HG03457 (cell line): ENCODE measurements at regions not wholly inside any gene's neighbourhood (a gene's known extent, or its start where the extent isn't known, plus 50 kb on each side); places are given as distances from the start of the nearest gene placed in this dataset.

ENCODE experiments used
- ATAC-seq: cut with Tn5 transposase; IDR thresholded peaks from one replicate; pipeline ENCODE4 v1.9.1; 2021; ENCODE audit warnings: moderate number of reproducible peaks; ENCODE audit not compliant: unreplicated experiment

GRCh38 chr11:41849250-41849649 is 389.8 kb upstream of the LRRC4C start:
- ATAC-seq, result no peak

- no peak for ATAC-seq
These were observed 392.3 kb upstream of the LRRC4C start for GRCh38 chr11:41851743-41852142.

GRCh38 chr11:41861838-41862237 is 402.4 kb upstream of the LRRC4C start:
- no peak for ATAC-seq

- no peak for ATAC-seq
These were observed 407.1 kb upstream of the LRRC4C start for GRCh38 chr11:41866525-41866924.

- ATAC-seq, result no peak
These were observed 409.2 kb upstream of the LRRC4C start for GRCh38 chr11:41868606-41869005.

GRCh38 chr11:41872426-41872825 is 413.0 kb upstream of the LRRC4C start:
- no peak for ATAC-seq

- ATAC-seq, result no peak
These were observed 413.4 kb upstream of the LRRC4C start for GRCh38 chr11:41872870-41873269.

GRCh38 chr11:41878095-41878494 is 418.6 kb upstream of the LRRC4C start:
- ATAC-seq, result no peak

- no peak for ATAC-seq
These were observed 419.8 kb upstream of the LRRC4C start for GRCh38 chr11:41879214-41879613.

- no peak for ATAC-seq
These were observed 435.6 kb upstream of the LRRC4C start for GRCh38 chr11:41895081-41895480.

- no peak for ATAC-seq
These were observed 438.5 kb upstream of the LRRC4C start for GRCh38 chr11:41897991-41898390.

GRCh38 chr11:41917900-41918299 is 458.4 kb upstream of the LRRC4C start:
- ATAC-seq, result no peak

- no peak for ATAC-seq
These were observed 460.9 kb upstream of the LRRC4C start for GRCh38 chr11:41920374-41920773.

- ATAC-seq, result no peak
These were observed 462.4 kb upstream of the LRRC4C start for GRCh38 chr11:41921746-41922390.

GRCh38 chr11:41926339-41926738 is 466.9 kb upstream of the LRRC4C start:
- ATAC-seq, result no peak

GRCh38 chr11:41935241-41935640 is 475.8 kb upstream of the LRRC4C start:
- no peak for ATAC-seq

- ATAC-seq, result no peak
These were observed 476.3 kb upstream of the LRRC4C start for GRCh38 chr11:41935795-41936194.

- no peak for ATAC-seq
These were observed 484.2 kb upstream of the LRRC4C start for GRCh38 chr11:41943656-41944055.

GRCh38 chr11:41947392-41947791 is 487.9 kb upstream of the LRRC4C start:
- no peak for ATAC-seq

GRCh38 chr11:41950470-41951143 is 491.2 kb upstream of the LRRC4C start:
- no peak for ATAC-seq

- ATAC-seq, result no peak
These were observed 494.6 kb upstream of the LRRC4C start for GRCh38 chr11:41954034-41954433.

- ATAC-seq, result no peak
These were observed 495.6 kb upstream of the LRRC4C start for GRCh38 chr11:41955066-41955465.
